Caco-2 (cell line): ENCODE measurements at regions not wholly inside any gene's neighbourhood (a gene's known extent, or its start where the extent isn't known, plus 50 kb on each side); places are given as distances from the start of the nearest gene placed in this dataset.
"Not testable (repeated sequence)": the region's sequence is repeated elsewhere in the genome, so short reads cannot be mapped to it uniquely, and the experiment has no call there.

Source experiments
- BruUV-seq: library from RNA; stranded (reverse); fragments of 400-500 nt; replicated peaks from 2 replicates; lab custom pipeline; 2021; lab: Mats Ljungman, UMichigan
- CTCF ChIA-PET: fragments of 300-600 bp; sonication (Branson Sonifier 250); formaldehyde crosslinking; loops from one replicate; lab custom pipeline; 2022; ENCODE audit warnings: antibody characterized with exemption; lab: Charles Lee
- POLR2A ChIA-PET: fragments of 300-600 bp; sonication (Branson Sonifier 250); formaldehyde crosslinking; loops from one replicate; lab custom pipeline; 2022; ENCODE audit warnings: antibody characterized with exemption; lab: Charles Lee
- DNase-seq, 2 experiments: peaks; one replicate each; pipeline versions ENCODE4 v3.0.0 to v3.0.0-alpha.2; 2020 to 2022
- H3K27me3 ChIP-seq: replicated peaks from 2 replicates; pipeline ENCODE4 v1.6.0; 2011; ENCODE audit warnings: low read length; ENCODE audit not compliant: control insufficient read depth, insufficient read depth
- H3K36me3 ChIP-seq: 2 replicates; pipeline ENCODE4 v1.5.1; 2011; ENCODE audit warnings: low read length; ENCODE audit not compliant: control insufficient read depth, insufficient read depth
- H3K4me1 ChIP-seq: fragments of 250-450 bp; sonication (Bioruptor Pico); 2 replicates; pipeline ENCODE4 v1.5.1; 2020; ENCODE audit warnings: mild to moderate bottlenecking
- H3K4me3 ChIP-seq: 2 replicates; pipeline ENCODE4 v1.5.1; 2011; ENCODE audit warnings: low read depth, mild to moderate bottlenecking, control low read depth, low read length
- H3K9me3 ChIP-seq: fragments of 250-450 bp; sonication (Bioruptor Pico); 2 replicates; pipeline ENCODE4 v1.5.1; 2020; ENCODE audit warnings: mild to moderate bottlenecking, moderate library complexity
- H3K27ac Mint-ChIP-seq: one replicate; pipeline ENCODE4 v1.8.0; 2022; ENCODE audit warnings: mixed read lengths; ENCODE audit not compliant: unreplicated experiment
- H3K27me3 Mint-ChIP-seq: one replicate; pipeline ENCODE4 v1.8.0; 2022; ENCODE audit warnings: mixed read lengths; ENCODE audit not compliant: insufficient read depth, unreplicated experiment
- H3K36me3 Mint-ChIP-seq: one replicate; pipeline ENCODE4 v1.8.0; 2022; ENCODE audit warnings: mild to moderate bottlenecking, mixed read lengths; ENCODE audit not compliant: insufficient read depth, unreplicated experiment
- H3K4me1 Mint-ChIP-seq: one replicate; pipeline ENCODE4 v1.8.0; 2022; ENCODE audit warnings: low read depth, mixed read lengths; ENCODE audit not compliant: unreplicated experiment
- H3K4me3 Mint-ChIP-seq: one replicate; pipeline ENCODE4 v1.8.0; 2022; ENCODE audit warnings: mild to moderate bottlenecking, moderate library complexity, mixed read lengths; ENCODE audit not compliant: unreplicated experiment
- H3K9me3 Mint-ChIP-seq: one replicate; pipeline ENCODE4 v1.8.0; 2022; ENCODE audit warnings: mixed read lengths; ENCODE audit not compliant: unreplicated experiment
- intact Hi-C: fragments of 100-400 bp; cut with micrococcal nuclease; formaldehyde crosslinking; loops from one replicate; pipeline ENCODE4 v1.10.0; 2022; ENCODE audit not compliant: unreplicated experiment
- TF ChIP-seq, protein P1 (sequence below), 2 experiments: fragments of 200-600 bp in 1 of 2; IDR thresholded peaks; 1 replicate in 1 of 2; 2 replicates in 1 of 2; pipeline versions ENCODE4 v1.5.1 to v1.8.0; 2011 to 2022; ENCODE audit warnings: antibody characterized with exemption in 1 of 2, control low read depth in 1 of 2, inconsistent platforms in 1 of 2, low read depth in 1 of 2, low read length in 1 of 2, mild to moderate bottlenecking in 1 of 2, moderate library complexity in 1 of 2; ENCODE audit not compliant: insufficient read depth in 1 of 2, severe bottlenecking in 1 of 2, unreplicated experiment in 1 of 2

DNA sequence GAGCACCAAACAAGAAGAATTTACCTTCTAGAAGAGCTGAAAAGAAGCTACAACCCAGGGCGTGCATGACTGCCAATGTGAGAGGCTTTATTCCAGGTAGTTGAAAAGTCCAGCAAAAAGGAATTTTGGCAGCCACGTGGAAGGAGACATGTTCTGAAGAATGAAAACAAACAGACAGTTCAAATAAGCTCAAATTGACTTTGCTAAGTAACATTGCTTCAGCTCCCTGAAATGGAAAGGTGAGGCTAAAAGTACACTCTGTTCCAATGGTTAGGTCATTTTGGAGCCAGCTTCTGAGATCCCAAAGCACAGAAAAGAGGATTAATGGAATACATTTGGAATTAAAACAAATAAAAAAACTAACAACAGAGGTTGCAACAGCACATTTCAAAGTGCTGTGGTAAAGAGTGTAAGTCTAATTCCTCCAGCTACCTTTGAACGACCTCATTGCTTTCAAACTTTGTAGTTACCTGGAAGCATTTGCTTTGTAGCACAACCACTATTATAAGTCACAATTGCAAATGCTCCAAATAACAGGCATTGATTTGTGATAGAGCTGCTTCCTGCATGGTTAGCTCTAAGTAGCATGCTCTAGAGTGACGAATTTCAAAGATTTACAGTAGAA, 405.3 kb upstream of the EDA2R start:
- no peaks in the 10 kb centered on the region for H3K36me3 Mint-ChIP-seq
- TF ChIP-seq, protein P1, sequence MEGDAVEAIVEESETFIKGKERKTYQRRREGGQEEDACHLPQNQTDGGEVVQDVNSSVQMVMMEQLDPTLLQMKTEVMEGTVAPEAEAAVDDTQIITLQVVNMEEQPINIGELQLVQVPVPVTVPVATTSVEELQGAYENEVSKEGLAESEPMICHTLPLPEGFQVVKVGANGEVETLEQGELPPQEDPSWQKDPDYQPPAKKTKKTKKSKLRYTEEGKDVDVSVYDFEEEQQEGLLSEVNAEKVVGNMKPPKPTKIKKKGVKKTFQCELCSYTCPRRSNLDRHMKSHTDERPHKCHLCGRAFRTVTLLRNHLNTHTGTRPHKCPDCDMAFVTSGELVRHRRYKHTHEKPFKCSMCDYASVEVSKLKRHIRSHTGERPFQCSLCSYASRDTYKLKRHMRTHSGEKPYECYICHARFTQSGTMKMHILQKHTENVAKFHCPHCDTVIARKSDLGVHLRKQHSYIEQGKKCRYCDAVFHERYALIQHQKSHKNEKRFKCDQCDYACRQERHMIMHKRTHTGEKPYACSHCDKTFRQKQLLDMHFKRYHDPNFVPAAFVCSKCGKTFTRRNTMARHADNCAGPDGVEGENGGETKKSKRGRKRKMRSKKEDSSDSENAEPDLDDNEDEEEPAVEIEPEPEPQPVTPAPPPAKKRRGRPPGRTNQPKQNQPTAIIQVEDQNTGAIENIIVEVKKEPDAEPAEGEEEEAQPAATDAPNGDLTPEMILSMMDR (IDR thresholded peaks at IDR 0.05; ENCODE audit: insufficient read depth in 1 of 2, low read depth in 1 of 2, low read length in 1 of 2, severe bottlenecking in 1 of 2, unreplicated experiment in 1 of 2), result no peak
- POLR2A ChIA-PET, result no interaction called here
- no peaks in the 10 kb centered on the region for H3K27me3 Mint-ChIP-seq
- intact Hi-C loops, result no loop called here
- Histone ChIP-seq H3K4me1 (no peaks in the 10 kb centered on the region), H3K4me3 (no peak overlapping the region), H3K9me3 (no peaks in the 10 kb centered on the region), H3K36me3 (no peaks in the 10 kb centered on the region), H3K27me3 (no peaks in the 10 kb centered on the region)
- no peak overlapping the region for H3K4me3 Mint-ChIP-seq
- no peaks in the 10 kb centered on the region for H3K4me1 Mint-ChIP-seq
- no TSS peak for BruUV-seq
- CTCF ChIA-PET, result no interaction called here
- H3K27ac Mint-ChIP-seq, result no peak overlapping the region
- H3K9me3 Mint-ChIP-seq, result no peaks in the 10 kb centered on the region
- DNase-seq, result no peak

GRCh38 chrX:67004451-67004850, 365.6 kb upstream of the EDA2R start:
- H3K4me1 ChIP-seq, result no peaks in the 10 kb centered on the region
- no peaks in the 10 kb centered on the region for H3K9me3 ChIP-seq
- H3K27me3 Mint-ChIP-seq, result no peaks in the 10 kb centered on the region
- H3K36me3 Mint-ChIP-seq, result no peaks in the 10 kb centered on the region
- H3K4me1 Mint-ChIP-seq, result no peaks in the 10 kb centered on the region
- no peak overlapping the region for H3K4me3 Mint-ChIP-seq
- H3K9me3 Mint-ChIP-seq, result no peaks in the 10 kb centered on the region
- ChIA-PET CTCF (interaction anchor here (0.6 kb wide), 1 partner anchor 1597 kb away, joined by 3 read pairs; no protein-coding TSS in a partner anchor), POLR2A (no interaction called here)
- no peaks in the 10 kb centered on the region for H3K27me3 ChIP-seq
- H3K4me3 ChIP-seq, result no peak overlapping the region
- no TSS peak for BruUV-seq
- no peak overlapping the region for H3K27ac Mint-ChIP-seq
- TF ChIP-seq, protein P1 (IDR thresholded peaks at IDR 0.05; ENCODE audit: insufficient read depth in 1 of 2, low read depth in 1 of 2, low read length in 1 of 2, severe bottlenecking in 1 of 2, unreplicated experiment in 1 of 2), result no peak
- intact Hi-C loops, result no loop called here
- no peak for DNase-seq
- H3K36me3 ChIP-seq, result no peaks in the 10 kb centered on the region

DNA sequence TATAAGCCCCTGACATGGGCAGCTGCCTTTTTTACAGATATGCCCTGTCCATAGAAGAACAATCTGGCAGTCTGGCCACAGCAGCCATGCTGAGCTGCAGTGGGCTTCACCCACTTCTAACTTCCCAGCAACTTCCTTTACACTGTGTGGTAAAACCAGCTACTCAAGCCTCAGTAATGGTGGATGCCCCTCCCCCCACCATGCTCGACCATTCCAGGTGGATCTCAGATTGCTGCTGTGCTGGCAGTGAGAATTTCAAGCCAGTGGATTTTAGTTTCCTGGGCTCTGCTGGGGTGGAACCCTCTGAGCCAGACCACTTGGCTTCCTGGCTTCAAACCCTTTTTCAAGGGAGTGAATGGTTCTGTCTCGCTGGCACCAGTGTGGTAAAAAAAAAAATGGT, 355.9 kb upstream of the EDA2R start:
- H3K9me3 Mint-ChIP-seq, result no peaks in the 10 kb centered on the region
- TF ChIP-seq, protein P1 (IDR thresholded peaks at IDR 0.05; ENCODE audit: insufficient read depth in 1 of 2, low read depth in 1 of 2, low read length in 1 of 2, severe bottlenecking in 1 of 2, unreplicated experiment in 1 of 2), result no peak

DNA sequence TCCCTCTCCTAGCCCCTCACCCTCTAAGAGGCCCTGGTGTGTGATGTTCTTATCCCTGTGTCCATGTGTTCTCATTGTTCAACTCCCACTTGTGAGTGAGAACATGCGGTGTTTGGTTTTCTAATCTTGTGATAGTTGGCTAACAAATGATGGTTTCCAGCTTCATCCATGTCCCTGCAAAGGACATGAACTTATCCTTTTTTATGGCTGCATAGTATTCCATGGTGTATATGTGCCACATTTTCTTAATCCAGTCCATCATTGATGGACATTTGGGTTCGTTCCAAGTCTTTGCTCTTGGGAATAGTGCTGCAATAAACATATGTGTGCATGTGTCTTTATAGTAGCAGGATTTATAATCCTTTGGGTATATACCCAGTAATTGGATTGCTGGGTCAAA, 353.2 kb upstream of the EDA2R start:
- H3K4me1 ChIP-seq, DNase-seq, H3K4me3 Mint-ChIP-seq, H3K36me3 ChIP-seq, H3K27me3 ChIP-seq, CTCF ChIA-PET, H3K27ac Mint-ChIP-seq, POLR2A ChIA-PET, BruUV-seq, H3K9me3 Mint-ChIP-seq, H3K4me3 ChIP-seq, H3K4me1 Mint-ChIP-seq, H3K27me3 Mint-ChIP-seq, H3K9me3 ChIP-seq, H3K36me3 Mint-ChIP-seq, intact Hi-C loops: not testable (repeated sequence)

More for the DNA sequence above, 355.9 kb upstream of the EDA2R start:
- ChIA-PET POLR2A (no interaction called here), CTCF (no interaction called here)
- H3K27ac Mint-ChIP-seq, result no peak overlapping the region
- H3K4me1 Mint-ChIP-seq, result no peaks in the 10 kb centered on the region
- Histone ChIP-seq H3K27me3 (no peaks in the 10 kb centered on the region), H3K4me1 (no peaks in the 10 kb centered on the region), H3K9me3 (no peaks in the 10 kb centered on the region), H3K36me3 (no peaks in the 10 kb centered on the region), H3K4me3 (no peak overlapping the region)
- H3K4me3 Mint-ChIP-seq, result no peak overlapping the region
- DNase-seq, result no peak
- H3K27me3 Mint-ChIP-seq, result no peaks in the 10 kb centered on the region
- H3K36me3 Mint-ChIP-seq, result no peaks in the 10 kb centered on the region
- BruUV-seq, result no TSS peak
- intact Hi-C loops, result no loop called here
